Gastroesophageal sphincter (tissue), 3 donors: ENCODE measurements at regions not wholly inside any gene's neighbourhood (a gene's known extent, or its start where the extent isn't known, plus 50 kb on each side); places are given as distances from the start of the nearest gene placed in this dataset.

Experiments
- EP300 ChIP-seq: sonication (generic); formaldehyde crosslinking; IDR thresholded peaks from one replicate; pipeline ENCODE4 v1.6.1; 2017; ENCODE audit warnings: antibody characterized with exemption, mild to moderate bottlenecking
- POLR2A ChIP-seq, 2 donors: fragments of 450-650 bp; IDR thresholded peaks; one replicate each; pipeline ENCODE4 v1.6.1; 2017; ENCODE audit warnings: antibody characterized with exemption in 2 of 2, mild to moderate bottlenecking in 2 of 2, moderate library complexity in 1 of 2
- POLR2AphosphoS5 ChIP-seq: sonication (generic); formaldehyde crosslinking; IDR thresholded peaks from one replicate; pipeline ENCODE4 v1.6.1; 2017; ENCODE audit warnings: antibody characterized with exemption
- TF ChIP-seq, protein P1 (sequence below), 4 experiments: fragments of 200-600 bp in 2 of 4; fragments of 450-650 bp in 2 of 4; sonication (generic) in 1 of 4; IDR thresholded peaks; one replicate each; pipeline ENCODE4 v1.5.1; 2017 to 2019; ENCODE audit warnings: antibody characterized with exemption in 4 of 4, mild to moderate bottlenecking in 2 of 4, moderate library complexity in 2 of 4

DNA sequence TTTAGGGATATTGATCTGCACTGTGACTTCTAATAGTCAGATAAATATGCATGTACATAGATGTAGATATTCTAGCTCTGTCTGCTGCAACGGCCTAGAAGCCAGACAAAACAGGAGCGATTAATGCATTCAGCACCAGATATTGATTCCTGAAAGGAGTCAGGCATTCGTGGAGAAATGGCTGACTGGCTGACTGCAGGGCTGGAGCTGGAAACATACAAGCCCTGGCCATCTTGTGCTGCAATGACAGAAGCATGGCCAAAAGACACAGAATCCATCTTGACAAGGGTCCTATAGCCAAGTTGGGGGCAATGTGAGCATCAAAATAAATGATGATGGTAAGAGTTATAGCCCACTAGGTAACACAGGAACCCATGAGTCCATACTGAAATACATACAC lies 231.5 kb upstream of the KLHL29 start:
- TF ChIP-seq, protein P1, sequence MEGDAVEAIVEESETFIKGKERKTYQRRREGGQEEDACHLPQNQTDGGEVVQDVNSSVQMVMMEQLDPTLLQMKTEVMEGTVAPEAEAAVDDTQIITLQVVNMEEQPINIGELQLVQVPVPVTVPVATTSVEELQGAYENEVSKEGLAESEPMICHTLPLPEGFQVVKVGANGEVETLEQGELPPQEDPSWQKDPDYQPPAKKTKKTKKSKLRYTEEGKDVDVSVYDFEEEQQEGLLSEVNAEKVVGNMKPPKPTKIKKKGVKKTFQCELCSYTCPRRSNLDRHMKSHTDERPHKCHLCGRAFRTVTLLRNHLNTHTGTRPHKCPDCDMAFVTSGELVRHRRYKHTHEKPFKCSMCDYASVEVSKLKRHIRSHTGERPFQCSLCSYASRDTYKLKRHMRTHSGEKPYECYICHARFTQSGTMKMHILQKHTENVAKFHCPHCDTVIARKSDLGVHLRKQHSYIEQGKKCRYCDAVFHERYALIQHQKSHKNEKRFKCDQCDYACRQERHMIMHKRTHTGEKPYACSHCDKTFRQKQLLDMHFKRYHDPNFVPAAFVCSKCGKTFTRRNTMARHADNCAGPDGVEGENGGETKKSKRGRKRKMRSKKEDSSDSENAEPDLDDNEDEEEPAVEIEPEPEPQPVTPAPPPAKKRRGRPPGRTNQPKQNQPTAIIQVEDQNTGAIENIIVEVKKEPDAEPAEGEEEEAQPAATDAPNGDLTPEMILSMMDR (IDR thresholded peaks at IDR 0.05) = no peak
- no peak for TF ChIP-seq POLR2A (IDR thresholded peaks at IDR 0.05)
- no peak for TF ChIP-seq POLR2AphosphoS5
- TF ChIP-seq EP300 = no peak
